ENCODE measurements at regions not wholly inside any gene's neighbourhood (a gene's known extent, or its start where the extent isn't known, plus 50 kb on each side); places are given as distances from the start of the nearest gene placed in this dataset.

DNA sequence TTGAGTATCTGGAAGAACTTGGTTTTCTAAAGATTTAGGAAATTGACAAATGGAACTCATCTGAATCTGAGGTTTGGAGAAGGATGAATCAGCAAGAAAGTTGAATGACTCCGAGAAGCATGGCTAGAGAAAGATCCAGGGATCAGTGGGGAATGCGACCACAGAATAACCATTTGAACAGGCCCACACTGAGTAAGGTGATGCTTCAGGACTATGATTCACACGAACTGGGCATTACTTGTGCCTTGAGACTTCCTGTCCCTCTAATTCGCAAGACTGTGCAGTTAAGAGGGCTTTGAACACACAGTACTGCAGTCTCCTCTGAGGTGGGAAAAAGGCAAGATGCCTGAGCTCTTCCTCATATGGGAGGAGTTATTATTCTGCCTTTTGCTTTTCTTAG, 395.5 kb upstream of the POM121L12 start:
- Histone ChIP-seq H3K27ac (ENCODE audit: extremely low read depth, low read depth, low read length) (no peak overlapping the region), H3K4me1 (ENCODE audit: control insufficient read depth, insufficient read depth, low read length) (no peaks in the 10 kb centered on the region), H3K4me3 (ENCODE audit: low read depth, low read length) (no peak overlapping the region), H3K36me3 (ENCODE audit: control insufficient read depth in 2 of 2, insufficient read depth in 1 of 2, low read length in 2 of 2) (no peaks in the 10 kb centered on the region), H3K9me3 (ENCODE audit: control insufficient read depth, insufficient read depth, low read depth, low read length) (no peaks in the 10 kb centered on the region)
- ChIA-PET POLR2A (no interaction called here), CTCF (no interaction called here)
- no peak for TF ChIP-seq ZNF155 (tag by site-specific recombination; IDR thresholded peaks at IDR 0.05)
- TF ChIP-seq ZNF266 (tag by site-specific recombination; IDR thresholded peaks at IDR 0.05; ENCODE audit: low read depth) = no peak
- TF ChIP-seq, protein P1, sequence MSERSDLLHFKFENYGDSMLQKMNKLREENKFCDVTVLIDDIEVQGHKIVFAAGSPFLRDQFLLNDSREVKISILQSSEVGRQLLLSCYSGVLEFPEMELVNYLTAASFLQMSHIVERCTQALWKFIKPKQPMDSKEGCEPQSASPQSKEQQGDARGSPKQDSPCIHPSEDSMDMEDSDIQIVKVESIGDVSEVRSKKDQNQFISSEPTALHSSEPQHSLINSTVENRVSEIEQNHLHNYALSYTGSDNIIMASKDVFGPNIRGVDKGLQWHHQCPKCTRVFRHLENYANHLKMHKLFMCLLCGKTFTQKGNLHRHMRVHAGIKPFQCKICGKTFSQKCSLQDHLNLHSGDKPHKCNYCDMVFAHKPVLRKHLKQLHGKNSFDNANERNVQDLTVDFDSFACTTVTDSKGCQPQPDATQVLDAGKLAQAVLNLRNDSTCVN (tag by site-specific recombination; optimal IDR thresholded peaks at IDR 0.05) = no peak
- no peak for TF ChIP-seq ZNF660 (tag by site-specific recombination; IDR thresholded peaks at IDR 0.05)
- no peak for TF ChIP-seq ZNF354C (tag by site-specific recombination; IDR thresholded peaks at IDR 0.05; ENCODE audit: borderline replicate concordance, low read depth)

DNA sequence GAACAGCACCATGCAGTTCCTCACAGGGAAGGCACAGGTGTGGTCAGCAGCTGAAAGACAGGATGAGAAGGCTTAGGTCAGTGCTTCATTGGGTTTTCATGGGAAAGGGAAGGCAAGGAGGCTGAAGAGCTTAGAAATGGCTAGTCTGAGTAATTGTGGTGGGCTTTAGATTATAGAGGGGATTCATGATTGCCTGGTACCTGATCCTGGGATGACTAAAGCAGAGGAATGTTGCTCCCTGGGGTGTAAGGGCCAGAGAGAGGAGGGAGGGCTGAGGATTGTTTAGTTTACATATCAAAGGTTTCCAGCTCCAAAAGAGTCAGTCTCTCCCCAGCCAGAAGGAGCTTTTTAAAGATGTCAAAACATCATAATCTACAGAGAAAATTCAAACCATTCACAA, 396.3 kb upstream of the POM121L12 start:
- Histone ChIP-seq H3K9me3 (ENCODE audit: control insufficient read depth, insufficient read depth, low read depth, low read length) (no peaks in the 10 kb centered on the region), H3K36me3 (ENCODE audit: control insufficient read depth in 2 of 2, insufficient read depth in 1 of 2, low read length in 2 of 2) (no peaks in the 10 kb centered on the region), H3K4me3 (ENCODE audit: low read depth, low read length) (no peak overlapping the region), H3K27ac (ENCODE audit: extremely low read depth, low read depth, low read length) (no peak overlapping the region), H3K4me1 (ENCODE audit: control insufficient read depth, insufficient read depth, low read length) (no peaks in the 10 kb centered on the region)
- ChIA-PET CTCF (no interaction called here), POLR2A (no interaction called here)
- TF ChIP-seq, protein P2, sequence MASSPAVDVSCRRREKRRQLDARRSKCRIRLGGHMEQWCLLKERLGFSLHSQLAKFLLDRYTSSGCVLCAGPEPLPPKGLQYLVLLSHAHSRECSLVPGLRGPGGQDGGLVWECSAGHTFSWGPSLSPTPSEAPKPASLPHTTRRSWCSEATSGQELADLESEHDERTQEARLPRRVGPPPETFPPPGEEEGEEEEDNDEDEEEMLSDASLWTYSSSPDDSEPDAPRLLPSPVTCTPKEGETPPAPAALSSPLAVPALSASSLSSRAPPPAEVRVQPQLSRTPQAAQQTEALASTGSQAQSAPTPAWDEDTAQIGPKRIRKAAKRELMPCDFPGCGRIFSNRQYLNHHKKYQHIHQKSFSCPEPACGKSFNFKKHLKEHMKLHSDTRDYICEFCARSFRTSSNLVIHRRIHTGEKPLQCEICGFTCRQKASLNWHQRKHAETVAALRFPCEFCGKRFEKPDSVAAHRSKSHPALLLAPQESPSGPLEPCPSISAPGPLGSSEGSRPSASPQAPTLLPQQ (tag by site-specific recombination; IDR thresholded peaks at IDR 0.05) = no peak
- TF ChIP-seq ZNF776 (tag by site-specific recombination; IDR thresholded peaks at IDR 0.05; ENCODE audit: borderline replicate concordance) = no peak
- no peak for TF ChIP-seq ZNF660 (tag by site-specific recombination; IDR thresholded peaks at IDR 0.05)

DNA sequence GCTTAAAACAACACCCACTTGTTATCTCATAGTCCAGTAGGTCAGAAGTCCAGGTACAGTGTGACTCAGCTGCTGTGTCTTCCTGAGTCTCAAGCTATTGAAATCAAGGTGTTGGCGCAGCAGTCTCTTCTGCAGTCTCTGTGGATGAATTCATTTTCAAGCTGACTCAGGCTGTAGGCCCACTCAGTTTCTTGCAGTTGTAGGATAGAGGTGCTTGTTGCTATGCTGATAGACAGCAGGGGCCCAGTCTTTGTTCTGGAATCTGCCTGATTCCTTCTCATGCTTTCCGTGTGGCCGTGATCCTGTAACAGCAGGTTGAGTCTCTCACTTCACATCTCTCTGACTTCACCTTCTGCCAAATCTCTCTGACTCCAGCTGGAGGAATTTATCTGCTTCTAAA, 400.4 kb upstream of the POM121L12 start:
- Histone ChIP-seq H3K9me3 (ENCODE audit: control insufficient read depth, insufficient read depth, low read depth, low read length) (no peaks in the 10 kb centered on the region), H3K4me1 (ENCODE audit: control insufficient read depth, insufficient read depth, low read length) (no peaks in the 10 kb centered on the region), H3K36me3 (ENCODE audit: control insufficient read depth in 2 of 2, insufficient read depth in 1 of 2, low read length in 2 of 2) (no peaks in the 10 kb centered on the region), H3K4me3 (ENCODE audit: low read depth, low read length) (no peak overlapping the region), H3K27ac (ENCODE audit: extremely low read depth, low read depth, low read length) (no peak overlapping the region)
- POLR2A ChIA-PET = no interaction called here
- TF ChIP-seq, protein P3, sequence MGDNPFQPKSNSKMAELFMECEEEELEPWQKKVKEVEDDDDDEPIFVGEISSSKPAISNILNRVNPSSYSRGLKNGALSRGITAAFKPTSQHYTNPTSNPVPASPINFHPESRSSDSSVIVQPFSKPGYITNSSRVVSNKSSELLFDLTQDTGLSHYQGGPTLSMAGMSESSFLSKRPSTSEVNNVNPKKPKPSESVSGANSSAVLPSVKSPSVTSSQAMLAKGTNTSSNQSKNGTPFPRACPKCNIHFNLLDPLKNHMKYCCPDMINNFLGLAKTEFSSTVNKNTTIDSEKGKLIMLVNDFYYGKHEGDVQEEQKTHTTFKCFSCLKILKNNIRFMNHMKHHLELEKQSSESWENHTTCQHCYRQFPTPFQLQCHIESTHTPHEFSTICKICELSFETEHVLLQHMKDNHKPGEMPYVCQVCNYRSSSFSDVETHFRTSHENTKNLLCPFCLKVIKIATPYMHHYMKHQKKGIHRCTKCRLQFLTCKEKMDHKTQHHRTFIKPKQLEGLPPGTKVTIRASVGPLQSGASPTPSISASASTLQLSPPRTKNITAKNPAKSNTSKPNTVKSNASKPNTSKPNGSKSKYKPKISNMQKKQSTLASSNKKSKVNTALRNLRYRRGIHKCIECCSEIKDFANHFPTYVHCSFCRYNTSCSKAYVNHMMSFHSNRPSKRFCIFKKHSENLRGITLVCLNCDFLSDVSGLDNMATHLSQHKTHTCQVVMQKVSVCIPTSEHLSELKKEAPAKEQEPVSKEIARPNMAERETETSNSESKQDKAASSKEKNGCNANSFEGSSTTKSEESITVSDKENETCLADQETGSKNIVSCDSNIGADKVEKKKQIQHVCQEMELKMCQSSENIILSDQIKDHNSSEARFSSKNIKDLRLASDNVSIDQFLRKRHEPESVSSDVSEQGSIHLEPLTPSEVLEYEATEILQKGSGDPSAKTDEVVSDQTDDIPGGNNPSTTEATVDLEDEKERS (tag by site-specific recombination; IDR thresholded peaks at IDR 0.05) = no peak
- no peak for TF ChIP-seq ZNF23 (tag by site-specific recombination; IDR thresholded peaks at IDR 0.05; ENCODE audit: borderline replicate concordance)
- CTCF ChIA-PET = no interaction called here

DNA sequence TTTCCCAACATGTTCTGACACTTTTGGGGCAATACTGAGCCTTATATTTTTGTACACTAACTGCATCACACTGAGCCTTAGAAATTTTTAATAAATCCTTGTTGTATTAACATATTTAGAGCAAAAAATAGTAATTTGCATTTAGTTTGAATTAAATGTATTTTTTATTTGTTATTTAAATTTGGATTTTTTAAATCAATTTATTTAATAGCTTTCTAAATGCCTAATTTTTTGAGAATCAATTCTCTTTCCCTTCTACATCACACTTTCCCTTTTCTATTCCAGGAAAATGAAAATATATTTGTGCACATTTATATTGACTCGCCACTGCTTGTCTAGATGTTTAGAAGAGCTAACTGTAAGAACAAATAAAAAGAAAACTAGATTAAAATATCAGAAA, 414.6 kb upstream of the POM121L12 start:
- Histone ChIP-seq H3K4me1 (ENCODE audit: control insufficient read depth, insufficient read depth, low read length) (no peaks in the 10 kb centered on the region), H3K27ac (ENCODE audit: extremely low read depth, low read depth, low read length) (no peak overlapping the region), H3K9me3 (ENCODE audit: control insufficient read depth, insufficient read depth, low read depth, low read length) (no peaks in the 10 kb centered on the region), H3K36me3 (ENCODE audit: control insufficient read depth in 2 of 2, insufficient read depth in 1 of 2, low read length in 2 of 2) (no peaks in the 10 kb centered on the region), H3K4me3 (ENCODE audit: low read depth, low read length) (no peak overlapping the region)
- POLR2A ChIA-PET = no interaction called here
- CTCF ChIA-PET = no interaction called here
- TF ChIP-seq ZNF558 (tag by site-specific recombination; IDR thresholded peaks at IDR 0.05) (no peak), ZNF76 (tag by site-specific recombination; IDR thresholded peaks at IDR 0.05; ENCODE audit: borderline replicate concordance, low read depth) (no peak), ZNF530 (tag by site-specific recombination; IDR thresholded peaks at IDR 0.05; ENCODE audit: low read depth) (no peak), ZNF548 (tag by site-specific recombination; IDR thresholded peaks at IDR 0.05) (no peak), ZNF155 (tag by site-specific recombination; IDR thresholded peaks at IDR 0.05) (no peak), ZNF214 (tag by site-specific recombination; IDR thresholded peaks at IDR 0.05; ENCODE audit: borderline replicate concordance) (no peak)
- TF ChIP-seq, protein P4, sequence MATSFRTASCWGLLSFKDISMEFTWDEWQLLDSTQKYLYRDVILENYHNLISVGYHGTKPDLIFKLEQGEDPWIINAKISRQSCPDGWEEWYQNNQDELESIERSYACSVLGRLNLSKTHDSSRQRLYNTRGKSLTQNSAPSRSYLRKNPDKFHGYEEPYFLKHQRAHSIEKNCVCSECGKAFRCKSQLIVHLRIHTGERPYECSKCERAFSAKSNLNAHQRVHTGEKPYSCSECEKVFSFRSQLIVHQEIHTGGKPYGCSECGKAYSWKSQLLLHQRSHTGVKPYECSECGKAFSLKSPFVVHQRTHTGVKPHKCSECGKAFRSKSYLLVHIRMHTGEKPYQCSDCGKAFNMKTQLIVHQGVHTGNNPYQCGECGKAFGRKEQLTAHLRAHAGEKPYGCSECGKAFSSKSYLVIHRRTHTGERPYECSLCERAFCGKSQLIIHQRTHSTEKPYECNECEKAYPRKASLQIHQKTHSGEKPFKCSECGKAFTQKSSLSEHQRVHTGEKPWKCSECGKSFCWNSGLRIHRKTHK (tag by site-specific recombination; IDR thresholded peaks at IDR 0.05) = no peak
- TF ChIP-seq, protein P5, sequence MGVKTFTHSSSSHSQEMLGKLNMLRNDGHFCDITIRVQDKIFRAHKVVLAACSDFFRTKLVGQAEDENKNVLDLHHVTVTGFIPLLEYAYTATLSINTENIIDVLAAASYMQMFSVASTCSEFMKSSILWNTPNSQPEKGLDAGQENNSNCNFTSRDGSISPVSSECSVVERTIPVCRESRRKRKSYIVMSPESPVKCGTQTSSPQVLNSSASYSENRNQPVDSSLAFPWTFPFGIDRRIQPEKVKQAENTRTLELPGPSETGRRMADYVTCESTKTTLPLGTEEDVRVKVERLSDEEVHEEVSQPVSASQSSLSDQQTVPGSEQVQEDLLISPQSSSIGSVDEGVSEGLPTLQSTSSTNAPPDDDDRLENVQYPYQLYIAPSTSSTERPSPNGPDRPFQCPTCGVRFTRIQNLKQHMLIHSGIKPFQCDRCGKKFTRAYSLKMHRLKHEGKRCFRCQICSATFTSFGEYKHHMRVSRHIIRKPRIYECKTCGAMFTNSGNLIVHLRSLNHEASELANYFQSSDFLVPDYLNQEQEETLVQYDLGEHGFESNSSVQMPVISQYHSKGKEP (tag by site-specific recombination; IDR thresholded peaks at IDR 0.05) = no peak
- TF ChIP-seq, protein P6, sequence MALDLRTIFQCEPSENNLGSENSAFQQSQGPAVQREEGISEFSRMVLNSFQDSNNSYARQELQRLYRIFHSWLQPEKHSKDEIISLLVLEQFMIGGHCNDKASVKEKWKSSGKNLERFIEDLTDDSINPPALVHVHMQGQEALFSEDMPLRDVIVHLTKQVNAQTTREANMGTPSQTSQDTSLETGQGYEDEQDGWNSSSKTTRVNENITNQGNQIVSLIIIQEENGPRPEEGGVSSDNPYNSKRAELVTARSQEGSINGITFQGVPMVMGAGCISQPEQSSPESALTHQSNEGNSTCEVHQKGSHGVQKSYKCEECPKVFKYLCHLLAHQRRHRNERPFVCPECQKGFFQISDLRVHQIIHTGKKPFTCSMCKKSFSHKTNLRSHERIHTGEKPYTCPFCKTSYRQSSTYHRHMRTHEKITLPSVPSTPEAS (tag by site-specific recombination; IDR thresholded peaks at IDR 0.05) = no peak

All from HEK293 (cell line).